Heart left ventricle (tissue), 16 donors: ENCODE measurements at regions not wholly inside any gene's neighbourhood (a gene's known extent, or its start where the extent isn't known, plus 50 kb on each side); places are given as distances from the start of the nearest gene placed in this dataset.

Source experiments
- ATAC-seq, 4 donors: fragments of 200-7000 bp; cut with Tn5 transposase; one replicate each; pipeline ENCODE4 v1.9.1; 2020 to 2022; ENCODE audit warnings: moderate library complexity in 4 of 4, mild to moderate bottlenecking in 3 of 4, moderate number of reproducible peaks in 1 of 4
- DNase-seq, 5 donors: peaks; one replicate each; pipeline ENCODE4 v3.0.0-alpha.2; 2020
- H3K27ac ChIP-seq, 12 donors: fragments of 200-600 bp; sonication (generic) in 4 of 12; one replicate each; pipeline versions ENCODE4 v1.5.0 to v1.8.0; 2016 to 2022; ENCODE audit warnings: mild to moderate bottlenecking in 2 of 12
- H3K27me3 ChIP-seq, 9 donors: fragments of 200-600 bp; sonication (generic) in 2 of 9; one replicate each; pipeline versions ENCODE4 v1.5.1 to v1.8.0; 2016 to 2022; ENCODE audit warnings: mild to moderate bottlenecking in 3 of 9
- H3K36me3 ChIP-seq, 9 donors: fragments of 200-600 bp; sonication (generic) in 2 of 9; one replicate each; pipeline versions ENCODE4 v1.5.0 to v1.8.0; 2018 to 2022; ENCODE audit warnings: mild to moderate bottlenecking in 2 of 9
- H3K4me1 ChIP-seq, 12 donors: fragments of 200-600 bp; sonication (generic) in 4 of 12; one replicate each; pipeline versions ENCODE4 v1.5.0 to v1.8.0; 2016 to 2022; ENCODE audit warnings: mild to moderate bottlenecking in 3 of 12
- H3K4me3 ChIP-seq, 12 donors: fragments of 200-600 bp; sonication (generic) in 4 of 12; one replicate each; pipeline versions ENCODE4 v1.5.0 to v1.8.0; 2017 to 2022; ENCODE audit warnings: mild to moderate bottlenecking in 9 of 12, moderate library complexity in 4 of 12
- H3K9me3 ChIP-seq, 12 donors: fragments of 200-600 bp; sonication (generic) in 4 of 12; one replicate each; pipeline versions ENCODE4 v1.5.0 to v1.8.0; 2016 to 2022; ENCODE audit warnings: mild to moderate bottlenecking in 1 of 12
- POLR2A ChIP-seq, 2 donors: fragments of 450-650 bp; IDR thresholded peaks; one replicate each; pipeline ENCODE4 v1.6.1; 2017; ENCODE audit warnings: antibody characterized with exemption in 2 of 2, mild to moderate bottlenecking in 2 of 2, moderate library complexity in 2 of 2
- WGBS, 4 donors: extraction: QIAGEN DNeasy Blood & Tissue Kit in 2 of 4; methylation state at CpG; one replicate each; pipeline versions ENCODE4 v1.1.5 to v1.1.7; 2013 to 2018; 5-methylcytosine and 5-hydroxymethylcytosine counted together
- intact Hi-C, 10 donors: fragments of 100-400 bp; cut with DNase I; formaldehyde crosslinking; loops; one replicate each; pipeline versions ENCODE4 v1.11.1 to v1.14.2; 2022
- TF ChIP-seq, protein P1 (sequence below), 12 donors: fragments of 200-600 bp; sonication (generic) in 4 of 12; IDR thresholded peaks; one replicate each; pipeline versions ENCODE4 v1.5.0 to v1.8.0; 2018 to 2022; ENCODE audit warnings: antibody characterized with exemption in 12 of 12, mild to moderate bottlenecking in 5 of 12
- donor health status: ischemic (EF 13 %, LVEDD 7.1; RV severe dilation, severe dysfunction).
- donor health status: healthy with polysubstance abuse.
- donor health status: DM: no; HTN: yes; CAD: no.
- donor health status: DM: no; HTN: no; CAD: no.
- donor health status: ischemic (EF 25% LVEDD 6.9; RV normal size, moderate dysfunction).
- donor health status: ischemic (EF 25% LVEDD 5.7; RV mildly dilated, moderate dysfunction).
- donor health status: healthy.
- donor health status: DM: yes; HTN: yes; CAD: no.
- donor health status: ischemic (EF 35%, LVEDD 5.7; RV mildly dilated, moderate dysfunction).
- donor health status: nonischemic (EF 11% LVEDD 7.7; RV severe dilation, severe dysfunction).
- donor health status: DM: yes; HTN: yes; CAD: no.
- donor health status: PGD.
- donor health status: ischemic (EF 29% LVEDD 5.4; RV normal size, mild dysfunction).
- donor health status: nonischemic (EF 23%, LVEDD 6.1; RV moderate dilation, normal function).

DNA sequence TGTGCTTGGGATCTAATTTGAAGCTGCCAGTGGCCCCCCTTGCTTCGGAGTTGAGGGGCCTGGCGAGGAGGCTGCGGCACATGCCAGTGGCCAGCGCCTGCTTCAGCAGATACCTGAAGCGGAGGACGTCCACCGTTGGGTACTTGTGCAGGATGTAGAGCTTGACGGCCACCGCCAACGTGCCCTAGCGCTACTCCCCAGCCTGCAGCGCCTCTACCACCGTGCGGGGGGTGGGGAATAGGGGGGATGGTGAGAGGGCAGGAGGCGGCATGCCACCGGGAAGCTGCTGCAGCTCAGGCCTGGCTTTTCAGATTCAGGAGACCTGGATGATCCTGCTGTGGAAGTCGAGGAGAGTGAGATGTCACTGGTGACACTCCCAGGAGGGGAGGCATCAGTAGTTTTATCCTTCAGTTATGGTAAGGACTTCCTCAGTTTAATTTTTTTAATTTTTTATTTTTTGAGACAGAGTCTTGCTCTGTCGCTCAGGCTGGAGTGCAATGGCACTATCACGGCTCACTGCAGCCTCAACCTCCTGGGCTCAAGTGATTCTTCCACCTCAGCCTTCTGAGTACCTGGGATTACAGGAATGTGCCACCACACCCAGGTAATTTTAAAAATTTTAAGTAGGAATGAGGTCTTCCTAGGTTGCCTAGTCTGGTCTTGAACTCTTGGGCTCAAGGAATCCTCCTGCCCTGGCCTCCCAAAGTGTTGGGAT, 150.6 kb upstream of the FRMD4B start:
- no peak overlapping the region for H3K27ac ChIP-seq
- intact Hi-C loops = loop anchor here in 1 of 10 donors (5.0 kb wide), 1 partner anchor 131 kb away; no protein-coding TSS in a partner anchor
- no peaks in the 10 kb centered on the region for H3K9me3 ChIP-seq
- H3K4me1 ChIP-seq = peaks cover 0 to 29% (median 3%) of the 10 kb centered on the region in 12 donors
- no peak for TF ChIP-seq POLR2A (IDR thresholded peaks at IDR 0.05)
- TF ChIP-seq, protein P1, sequence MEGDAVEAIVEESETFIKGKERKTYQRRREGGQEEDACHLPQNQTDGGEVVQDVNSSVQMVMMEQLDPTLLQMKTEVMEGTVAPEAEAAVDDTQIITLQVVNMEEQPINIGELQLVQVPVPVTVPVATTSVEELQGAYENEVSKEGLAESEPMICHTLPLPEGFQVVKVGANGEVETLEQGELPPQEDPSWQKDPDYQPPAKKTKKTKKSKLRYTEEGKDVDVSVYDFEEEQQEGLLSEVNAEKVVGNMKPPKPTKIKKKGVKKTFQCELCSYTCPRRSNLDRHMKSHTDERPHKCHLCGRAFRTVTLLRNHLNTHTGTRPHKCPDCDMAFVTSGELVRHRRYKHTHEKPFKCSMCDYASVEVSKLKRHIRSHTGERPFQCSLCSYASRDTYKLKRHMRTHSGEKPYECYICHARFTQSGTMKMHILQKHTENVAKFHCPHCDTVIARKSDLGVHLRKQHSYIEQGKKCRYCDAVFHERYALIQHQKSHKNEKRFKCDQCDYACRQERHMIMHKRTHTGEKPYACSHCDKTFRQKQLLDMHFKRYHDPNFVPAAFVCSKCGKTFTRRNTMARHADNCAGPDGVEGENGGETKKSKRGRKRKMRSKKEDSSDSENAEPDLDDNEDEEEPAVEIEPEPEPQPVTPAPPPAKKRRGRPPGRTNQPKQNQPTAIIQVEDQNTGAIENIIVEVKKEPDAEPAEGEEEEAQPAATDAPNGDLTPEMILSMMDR (IDR thresholded peaks at IDR 0.05) = no peak
- peaks cover 0 to 4% (median 0%) of the 10 kb centered on the region in 9 donors for H3K27me3 ChIP-seq
- 91 to 94% (median 92%) methylated on average over 17 to 19 of the region's 19 CpGs for WGBS, 4 donors
- H3K4me3 ChIP-seq = no peak overlapping the region
- no peaks in the 10 kb centered on the region for H3K36me3 ChIP-seq
- DNase-seq (no peak), ATAC-seq (no peak)

DNA sequence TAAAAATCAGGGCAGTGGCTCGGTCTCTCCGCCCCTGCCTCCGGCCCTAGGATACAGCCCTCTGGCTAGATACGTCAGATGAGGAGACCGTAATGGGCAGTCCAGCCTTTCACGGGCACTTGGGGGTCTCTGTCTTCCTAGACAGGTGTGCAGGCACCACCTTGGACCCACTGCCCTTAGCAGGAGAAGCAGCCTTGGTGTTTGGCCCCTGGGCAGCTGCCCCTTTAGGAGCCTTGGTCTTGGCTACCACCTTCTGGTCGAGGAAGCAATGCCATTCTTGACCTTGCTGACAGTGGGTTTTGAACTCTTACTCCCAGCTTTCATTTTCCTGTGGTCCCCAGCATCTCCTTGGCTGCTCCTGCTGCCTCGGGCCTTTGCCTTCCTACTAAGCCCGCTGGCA, 149.7 kb upstream of the FRMD4B start:
- no peak overlapping the region for H3K27ac ChIP-seq
- no peaks in the 10 kb centered on the region for H3K36me3 ChIP-seq
- no peak for DNase-seq
- H3K9me3 ChIP-seq = no peaks in the 10 kb centered on the region
- H3K4me1 ChIP-seq = peaks cover 0 to 25% (median 3%) of the 10 kb centered on the region in 12 donors
- WGBS, 4 donors = 87 to 95% (median 94%) methylated on average over 9 of the region's 9 CpGs
- H3K27me3 ChIP-seq = no peaks in the 10 kb centered on the region
- H3K4me3 ChIP-seq = no peak overlapping the region
- intact Hi-C loops = loop anchor here in 1 of 10 donors (5.0 kb wide), 1 partner anchor 132 kb away; no protein-coding TSS in a partner anchor
- TF ChIP-seq POLR2A (IDR thresholded peaks at IDR 0.05) = no peak
- TF ChIP-seq, protein P1 (IDR thresholded peaks at IDR 0.05) = peak in 1 of 12 donors; percentile 17
- ATAC-seq = peak in 1 of 4 donors; percentile 27

DNA sequence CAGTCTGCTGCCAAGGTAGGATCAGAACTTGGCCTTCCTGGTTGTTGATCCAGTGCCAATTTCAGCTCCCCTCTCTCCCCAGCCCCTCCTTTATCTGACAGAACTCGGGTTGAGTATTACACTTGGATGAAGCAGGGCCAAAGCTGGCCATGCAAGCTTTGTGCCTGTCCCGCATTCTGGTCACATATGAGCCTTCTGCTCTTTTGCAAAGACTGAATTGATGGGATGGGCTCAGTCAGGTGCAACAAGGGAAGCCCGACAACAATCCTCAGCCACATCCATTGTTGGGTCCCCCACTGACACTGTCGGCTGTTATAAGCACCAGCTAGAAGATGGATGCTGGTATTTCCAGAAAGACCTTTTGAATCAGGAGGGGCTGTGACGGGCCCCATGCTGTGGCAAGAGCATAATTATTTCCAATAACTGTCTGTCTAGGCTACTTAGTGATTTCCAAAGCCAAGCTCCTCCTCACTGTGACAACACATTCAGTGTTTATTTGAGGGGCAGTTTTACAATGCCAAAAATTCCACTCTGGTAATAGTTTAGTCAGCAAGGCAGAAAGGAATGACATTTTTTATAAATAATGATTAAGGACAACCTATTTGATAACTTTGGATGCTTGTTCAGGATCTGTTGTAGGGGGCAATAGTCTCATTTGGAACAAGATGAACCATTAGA, 146.8 kb upstream of the FRMD4B start:
- DNase-seq (no peak), ATAC-seq (peak in 1 of 4 donors; percentile 24)
- TF ChIP-seq POLR2A (IDR thresholded peaks at IDR 0.05) = no peak
- TF ChIP-seq, protein P1 (IDR thresholded peaks at IDR 0.05) = no peak
- Histone ChIP-seq H3K4me1 (peaks cover 0 to 16% (median 0%) of the 10 kb centered on the region in 12 donors), H3K9me3 (no peaks in the 10 kb centered on the region), H3K27ac (peak overlapping the region in 1 of 12 donors; percentile 15), H3K4me3 (no peak overlapping the region), H3K36me3 (no peaks in the 10 kb centered on the region), H3K27me3 (no peaks in the 10 kb centered on the region)
- intact Hi-C loops = no loop called here
- 65 to 73% (median 69%) methylated on average over 4 to 5 of the region's 5 CpGs for WGBS, 4 donors
